ENCODE measurements at regions not wholly inside any gene's neighbourhood (a gene's known extent, or its start where the extent isn't known, plus 50 kb on each side); places are given as distances from the start of the nearest gene placed in this dataset.

- TF ChIP-seq EP300 (IDR thresholded peaks at IDR 0.05) (no peak), CTCF (IDR thresholded peaks at IDR 0.05) (no peak)
Measured at GRCh38 chr12:104827587-104827986, 130.5 kb downstream of the SLC41A2 start.

All from ovary (tissue), 3 donors.